ENCODE measurements at regions not wholly inside any gene's neighbourhood (a gene's known extent, or its start where the extent isn't known, plus 50 kb on each side); places are given as distances from the start of the nearest gene placed in this dataset.
"Not testable (repeated sequence)": the region's sequence is repeated elsewhere in the genome, so short reads cannot be mapped to it uniquely, and the experiment has no call there.

- no peak for TF ChIP-seq CTCF (IDR thresholded peaks at IDR 0.05; ENCODE audit: control extremely low read depth, extremely low read depth, low read depth, missing control alignments)
- POLR2A ChIA-PET: no interaction called here
- no peak for DNase-seq (ENCODE audit: extremely low spot score)
These were observed 290.0 kb upstream of the PIK3R1 start for GRCh38 chr5:67925511-67925910.

GRCh38 chr5:67921004-67921601, 294.5 kb upstream of the PIK3R1 start:
- DNase-seq (ENCODE audit: extremely low spot score): no peak
- no peak for TF ChIP-seq CTCF (IDR thresholded peaks at IDR 0.05; ENCODE audit: control extremely low read depth, extremely low read depth, low read depth, missing control alignments)
- ChIA-PET POLR2A (no interaction called here), CTCF (no interaction called here)

More at GRCh38 chr5:67925511-67925910, 290.0 kb upstream of the PIK3R1 start:
- CTCF ChIA-PET: interaction anchor here (1.3 to 1.5 kb wide), 2 partner anchors 9 to 11 kb away, joined by 3 read pairs; no protein-coding TSS in a partner anchor

GRCh38 chr5:67919532-67919931, 296.0 kb upstream of the PIK3R1 start:
- CTCF ChIA-PET; POLR2A ChIA-PET; DNase-seq (ENCODE audit: extremely low spot score): not testable (repeated sequence)

- no peak for DNase-seq (ENCODE audit: extremely low spot score)
- TF ChIP-seq CTCF (IDR thresholded peaks at IDR 0.05; ENCODE audit: control extremely low read depth, extremely low read depth, low read depth, missing control alignments): no peak
- POLR2A ChIA-PET: no interaction called here
- CTCF ChIA-PET: interaction anchor here (0.8 to 1.1 kb wide), 2 partner anchors 8 to 10 kb away, joined by 3 read pairs; no protein-coding TSS in a partner anchor
These were observed 298.0 kb upstream of the PIK3R1 start for GRCh38 chr5:67917561-67917960.

- no peak for DNase-seq (ENCODE audit: extremely low spot score)
- POLR2A ChIA-PET: no interaction called here
- no peak for TF ChIP-seq CTCF (IDR thresholded peaks at IDR 0.05; ENCODE audit: control extremely low read depth, extremely low read depth, low read depth, missing control alignments)
These were observed 305.0 kb upstream of the PIK3R1 start for GRCh38 chr5:67910546-67910945.

GRCh38 chr5:67908126-67908765, 307.3 kb upstream of the PIK3R1 start:
- DNase-seq (ENCODE audit: extremely low spot score): no peak
- no peak for TF ChIP-seq CTCF (IDR thresholded peaks at IDR 0.05; ENCODE audit: control extremely low read depth, extremely low read depth, low read depth, missing control alignments)
- CTCF ChIA-PET: no interaction called here
- POLR2A ChIA-PET: no interaction called here

More at GRCh38 chr5:67910546-67910945, 305.0 kb upstream of the PIK3R1 start:
- CTCF ChIA-PET: no interaction called here

- ChIA-PET POLR2A (no interaction called here), CTCF (interaction anchor here (2.7 kb wide), 1 partner anchor 11 kb away, joined by 6 read pairs; no protein-coding TSS in a partner anchor)
- no peak for TF ChIP-seq CTCF (IDR thresholded peaks at IDR 0.05; ENCODE audit: control extremely low read depth, extremely low read depth, low read depth, missing control alignments)
- no peak for DNase-seq (ENCODE audit: extremely low spot score)
These were observed 311.2 kb upstream of the PIK3R1 start for GRCh38 chr5:67904366-67904765.

All from GM10248 (cell line).